Neutrophil (primary cell): ENCODE measurements at regions not wholly inside any gene's neighbourhood (a gene's known extent, or its start where the extent isn't known, plus 50 kb on each side); places are given as distances from the start of the nearest gene placed in this dataset.

Experiments used
- H3K27ac ChIP-seq: fragments of 200-600 bp; sonication (generic); 2 replicates; pipeline ENCODE4 v1.5.1; 2016; ENCODE audit warnings: mild to moderate bottlenecking, moderate library complexity
- H3K27me3 ChIP-seq: fragments of 200-600 bp; sonication (generic); 2 replicates; pipeline ENCODE4 v1.6.0; 2016; ENCODE audit warnings: mild to moderate bottlenecking
- H3K36me3 ChIP-seq: fragments of 200-600 bp; sonication (generic); 2 replicates; pipeline ENCODE4 v1.5.1; 2017
- H3K4me1 ChIP-seq, 2 experiments: fragments of 200-600 bp in 1 of 2; sonication (generic) in 1 of 2; 1 replicate in 1 of 2; 2 replicates in 1 of 2; pipeline versions ENCODE4 v1.5.1 to v1.6.1; 2013 to 2016; ENCODE audit warnings: low read depth in 1 of 2, low read length in 1 of 2, mild to moderate bottlenecking in 1 of 2, moderate library complexity in 1 of 2; ENCODE audit not compliant: control insufficient read depth in 1 of 2, insufficient read depth in 1 of 2
- H3K4me3 ChIP-seq, 2 experiments: fragments of 200-600 bp in 1 of 2; sonication (generic) in 1 of 2; 1 replicate in 1 of 2; 2 replicates in 1 of 2; pipeline ENCODE4 v1.5.1; 2013 to 2016; ENCODE audit warnings: low read depth in 1 of 2, low read length in 1 of 2, mild to moderate bottlenecking in 1 of 2, moderate library complexity in 1 of 2
- H3K9me3 ChIP-seq: fragments of 200-600 bp; sonication (generic); 2 replicates; pipeline ENCODE4 v1.5.1; 2016
- TF ChIP-seq, protein P1 (sequence below): fragments of 200-600 bp; sonication (generic); IDR thresholded peaks from 2 replicates; pipeline ENCODE4 v1.5.1; 2016; ENCODE audit warnings: antibody characterized with exemption

DNA sequence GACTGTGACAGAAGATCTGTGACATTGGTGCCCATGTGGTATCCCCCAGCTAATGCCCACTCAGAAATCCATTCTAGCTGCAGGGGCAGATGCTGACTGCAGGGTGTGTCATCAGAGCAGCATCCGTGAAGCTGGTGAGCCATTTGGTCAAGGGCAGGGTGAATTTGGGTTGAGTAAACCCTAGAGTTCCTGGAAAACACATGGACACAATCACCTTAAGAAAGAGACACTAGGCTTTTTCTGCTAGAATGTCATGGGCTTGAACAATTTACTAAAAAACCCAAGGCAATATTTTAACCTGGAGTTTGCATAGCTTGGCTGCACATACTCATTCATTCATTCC, 100.0 kb downstream of the ADAMTS15 start:
- Histone ChIP-seq H3K27me3 (no peaks in the 10 kb centered on the region), H3K9me3 (no peaks in the 10 kb centered on the region), H3K4me1 (no peaks in the 10 kb centered on the region), H3K27ac (no peak overlapping the region), H3K36me3 (no peaks in the 10 kb centered on the region), H3K4me3 (no peak overlapping the region)
- TF ChIP-seq, protein P1, sequence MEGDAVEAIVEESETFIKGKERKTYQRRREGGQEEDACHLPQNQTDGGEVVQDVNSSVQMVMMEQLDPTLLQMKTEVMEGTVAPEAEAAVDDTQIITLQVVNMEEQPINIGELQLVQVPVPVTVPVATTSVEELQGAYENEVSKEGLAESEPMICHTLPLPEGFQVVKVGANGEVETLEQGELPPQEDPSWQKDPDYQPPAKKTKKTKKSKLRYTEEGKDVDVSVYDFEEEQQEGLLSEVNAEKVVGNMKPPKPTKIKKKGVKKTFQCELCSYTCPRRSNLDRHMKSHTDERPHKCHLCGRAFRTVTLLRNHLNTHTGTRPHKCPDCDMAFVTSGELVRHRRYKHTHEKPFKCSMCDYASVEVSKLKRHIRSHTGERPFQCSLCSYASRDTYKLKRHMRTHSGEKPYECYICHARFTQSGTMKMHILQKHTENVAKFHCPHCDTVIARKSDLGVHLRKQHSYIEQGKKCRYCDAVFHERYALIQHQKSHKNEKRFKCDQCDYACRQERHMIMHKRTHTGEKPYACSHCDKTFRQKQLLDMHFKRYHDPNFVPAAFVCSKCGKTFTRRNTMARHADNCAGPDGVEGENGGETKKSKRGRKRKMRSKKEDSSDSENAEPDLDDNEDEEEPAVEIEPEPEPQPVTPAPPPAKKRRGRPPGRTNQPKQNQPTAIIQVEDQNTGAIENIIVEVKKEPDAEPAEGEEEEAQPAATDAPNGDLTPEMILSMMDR = no peak

DNA sequence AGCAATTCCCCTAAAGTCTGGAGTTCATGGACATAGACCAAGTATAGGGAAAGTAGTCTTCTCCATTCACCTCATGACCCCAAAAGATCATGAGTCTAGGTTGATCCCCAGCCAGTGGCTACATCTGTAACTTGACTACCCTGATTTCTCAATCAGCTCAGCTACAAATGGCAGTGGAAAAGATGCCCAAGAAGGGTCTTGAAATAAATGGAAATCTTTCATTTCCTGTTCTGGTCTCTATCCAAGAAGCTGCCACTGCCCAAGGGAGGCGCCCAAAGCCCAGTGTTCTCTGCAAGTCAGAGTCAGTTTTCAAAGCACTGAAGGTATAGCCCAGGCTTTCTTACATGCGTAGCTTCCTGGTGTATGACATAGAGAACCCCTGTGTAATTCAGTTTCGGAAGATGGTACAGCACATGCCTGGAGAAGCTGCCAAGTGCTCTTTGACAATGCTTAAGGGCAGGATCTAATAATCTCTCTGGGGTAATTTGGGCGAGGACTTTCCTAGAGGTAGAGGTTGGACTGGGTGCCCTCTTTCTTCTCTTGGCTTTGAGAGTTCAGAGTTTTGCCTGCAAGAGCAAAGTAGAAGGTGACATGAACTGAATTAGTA, 101.1 kb downstream of the ADAMTS15 start:
- no peaks in the 10 kb centered on the region for H3K9me3 ChIP-seq
- H3K4me1 ChIP-seq = no peaks in the 10 kb centered on the region
- no peak overlapping the region for H3K4me3 ChIP-seq
- no peaks in the 10 kb centered on the region for H3K27me3 ChIP-seq
- TF ChIP-seq, protein P1 = no peak
- H3K36me3 ChIP-seq = no peaks in the 10 kb centered on the region
- H3K27ac ChIP-seq = no peak overlapping the region

DNA sequence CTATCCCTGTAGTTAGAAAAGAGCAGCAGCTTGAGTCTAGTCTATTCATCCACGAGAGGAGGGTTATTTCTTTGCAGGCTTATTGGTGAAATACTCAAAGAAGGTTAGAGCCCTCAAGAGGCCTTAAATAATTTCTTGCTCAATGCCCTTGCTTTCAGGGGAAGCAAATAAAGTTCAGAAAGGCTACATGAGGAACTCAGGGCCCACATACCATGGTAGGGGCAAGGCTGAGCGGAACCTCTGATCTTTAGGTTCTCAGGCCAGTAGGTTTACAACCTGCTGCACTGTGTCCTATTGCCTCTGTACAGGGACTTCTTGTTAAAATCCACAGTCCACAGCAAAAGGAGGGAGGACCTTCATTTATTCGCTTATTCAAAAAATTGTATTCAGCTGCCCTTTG, 101.7 kb downstream of the ADAMTS15 start:
- Histone ChIP-seq H3K9me3 (no peaks in the 10 kb centered on the region), H3K27me3 (no peaks in the 10 kb centered on the region), H3K27ac (no peak overlapping the region), H3K4me3 (no peak overlapping the region), H3K4me1 (no peaks in the 10 kb centered on the region), H3K36me3 (no peaks in the 10 kb centered on the region)
- TF ChIP-seq, protein P1 = no peak

- Histone ChIP-seq H3K27ac (no peak overlapping the region), H3K4me3 (no peak overlapping the region), H3K4me1 (no peaks in the 10 kb centered on the region), H3K36me3 (no peaks in the 10 kb centered on the region), H3K27me3 (no peaks in the 10 kb centered on the region), H3K9me3 (no peaks in the 10 kb centered on the region)
- TF ChIP-seq, protein P1 = no peak
Measured at GRCh38 chr11:130550984-130551383, 102.5 kb downstream of the ADAMTS15 start.

DNA sequence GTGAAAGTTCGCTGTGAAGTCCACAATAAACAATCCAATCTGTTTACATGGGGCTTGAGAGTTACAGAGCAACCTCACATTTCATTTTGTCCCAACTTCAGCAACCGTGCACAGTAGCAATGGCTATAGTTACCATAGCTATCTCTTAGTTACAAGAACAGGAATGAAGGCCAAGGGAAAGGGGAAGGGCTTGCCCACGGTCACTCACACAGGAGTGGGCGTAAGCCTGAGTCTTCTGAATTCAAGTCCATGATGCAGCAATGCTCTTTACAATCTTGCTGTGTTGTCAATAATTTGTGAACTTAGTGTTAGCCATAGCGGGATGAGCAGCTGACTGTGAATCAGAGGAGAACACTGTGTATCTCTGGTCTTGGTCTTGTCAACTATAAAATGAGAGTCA, 102.9 kb downstream of the ADAMTS15 start:
- no peaks in the 10 kb centered on the region for H3K36me3 ChIP-seq
- TF ChIP-seq, protein P1 = no peak
- H3K27ac ChIP-seq = no peak overlapping the region
- H3K4me1 ChIP-seq = no peaks in the 10 kb centered on the region
- no peaks in the 10 kb centered on the region for H3K27me3 ChIP-seq
- no peak overlapping the region for H3K4me3 ChIP-seq
- no peaks in the 10 kb centered on the region for H3K9me3 ChIP-seq

GRCh38 chr11:130553306-130553705, 104.9 kb downstream of the ADAMTS15 start:
- Histone ChIP-seq H3K4me1 (no peaks in the 10 kb centered on the region), H3K4me3 (no peak overlapping the region), H3K9me3 (no peaks in the 10 kb centered on the region), H3K27me3 (no peaks in the 10 kb centered on the region), H3K36me3 (no peaks in the 10 kb centered on the region), H3K27ac (no peak overlapping the region)
- TF ChIP-seq, protein P1 = no peak
